Calu3 (cell line): ENCODE measurements at regions not wholly inside any gene's neighbourhood (a gene's known extent, or its start where the extent isn't known, plus 50 kb on each side); places are given as distances from the start of the nearest gene placed in this dataset.

Experiments used
- BruUV-seq: library from RNA; stranded (reverse); fragments of 400-500 nt; replicated peaks from 2 replicates; lab custom pipeline; 2021; lab: Mats Ljungman, UMichigan
- CTCF ChIA-PET: fragments of 300-600 bp; sonication (Branson Sonifier 250); formaldehyde crosslinking; loops from one replicate; lab custom pipeline; 2022; ENCODE audit warnings: antibody characterized with exemption; lab: Charles Lee
- DNase-seq: peaks from one replicate; pipeline ENCODE4 v3.0.0; 2022
- H3K27ac Mint-ChIP-seq: one replicate; pipeline ENCODE4 v1.8.0; 2022; ENCODE audit warnings: mixed read lengths; ENCODE audit not compliant: unreplicated experiment
- H3K27me3 Mint-ChIP-seq: one replicate; pipeline ENCODE4 v1.8.0; 2022; ENCODE audit warnings: mixed read lengths; ENCODE audit not compliant: unreplicated experiment
- H3K36me3 Mint-ChIP-seq: one replicate; pipeline ENCODE4 v1.8.0; 2022; ENCODE audit warnings: mild to moderate bottlenecking, moderate library complexity, mixed read lengths; ENCODE audit not compliant: insufficient read depth, unreplicated experiment
- H3K4me1 Mint-ChIP-seq: one replicate; pipeline ENCODE4 v1.8.0; 2022; ENCODE audit warnings: mild to moderate bottlenecking, low read depth, mixed read lengths; ENCODE audit not compliant: unreplicated experiment
- H3K4me3 Mint-ChIP-seq: one replicate; pipeline ENCODE4 v1.8.0; 2022; ENCODE audit warnings: mild to moderate bottlenecking, low read depth, moderate library complexity, mixed read lengths; ENCODE audit not compliant: unreplicated experiment
- H3K9me3 Mint-ChIP-seq: one replicate; pipeline ENCODE4 v1.8.0; 2022; ENCODE audit warnings: low read depth, mixed read lengths; ENCODE audit not compliant: unreplicated experiment
- CTCF ChIP-seq: fragments of 200-600 bp; IDR thresholded peaks from one replicate; pipeline ENCODE4 v1.8.0; 2022; ENCODE audit warnings: antibody characterized with exemption; ENCODE audit not compliant: unreplicated experiment
- intact Hi-C: fragments of 100-400 bp; cut with micrococcal nuclease; formaldehyde crosslinking; loops from one replicate; pipeline ENCODE4 v1.10.0; 2022; ENCODE audit not compliant: unreplicated experiment

- no peak for DNase-seq
- CTCF ChIA-PET: no interaction called here
- Mint-ChIP-seq H3K36me3 (no peaks in the 10 kb centered on the region), H3K27me3 (no peaks in the 10 kb centered on the region), H3K9me3 (peaks cover 9% of the 10 kb centered on the region), H3K27ac (no peak overlapping the region), H3K4me1 (peaks cover 29% of the 10 kb centered on the region), H3K4me3 (no peak overlapping the region)
- TF ChIP-seq CTCF: peak; percentile 40
- intact Hi-C loops: no loop called here
- BruUV-seq: no TSS peak
These were observed 128.1 kb upstream of the SPON1 start for GRCh38 chr11:13834463-13834862.

GRCh38 chr11:13836666-13837065 lies 125.9 kb upstream of the SPON1 start:
- H3K27ac Mint-ChIP-seq: no peak overlapping the region
- no peak for TF ChIP-seq CTCF
- H3K9me3 Mint-ChIP-seq: peaks cover 2% of the 10 kb centered on the region
- no peaks in the 10 kb centered on the region for H3K36me3 Mint-ChIP-seq
- H3K4me1 Mint-ChIP-seq: peaks cover 29% of the 10 kb centered on the region
- intact Hi-C loops: no loop called here
- CTCF ChIA-PET: no interaction called here
- H3K4me3 Mint-ChIP-seq: no peak overlapping the region
- no peak for DNase-seq
- H3K27me3 Mint-ChIP-seq: no peaks in the 10 kb centered on the region
- BruUV-seq: no TSS peak

- Mint-ChIP-seq H3K27me3 (no peaks in the 10 kb centered on the region), H3K4me3 (peak overlapping the region; percentile 18), H3K9me3 (peaks cover 2% of the 10 kb centered on the region), H3K36me3 (no peaks in the 10 kb centered on the region), H3K27ac (peak overlapping the region; percentile 47), H3K4me1 (peaks cover 29% of the 10 kb centered on the region)
- intact Hi-C loops: no loop called here
- CTCF ChIA-PET: interaction anchor here (0.7 kb wide), 1 partner anchor 88 kb away, joined by 3 read pairs; no protein-coding TSS in a partner anchor
- BruUV-seq: no TSS peak
- TF ChIP-seq CTCF: no peak
- peak; percentile 18 for DNase-seq
These were observed 125.2 kb upstream of the SPON1 start for GRCh38 chr11:13837286-13837685.

- H3K27ac Mint-ChIP-seq: no peak overlapping the region
- peaks cover 26% of the 10 kb centered on the region for H3K4me1 Mint-ChIP-seq
- no TSS peak for BruUV-seq
- no peak for TF ChIP-seq CTCF
- H3K27me3 Mint-ChIP-seq: no peaks in the 10 kb centered on the region
- no peaks in the 10 kb centered on the region for H3K9me3 Mint-ChIP-seq
- CTCF ChIA-PET: no interaction called here
- intact Hi-C loops: no loop called here
- no peak for DNase-seq
- no peaks in the 10 kb centered on the region for H3K36me3 Mint-ChIP-seq
- H3K4me3 Mint-ChIP-seq: no peak overlapping the region
These were observed 121.1 kb upstream of the SPON1 start for GRCh38 chr11:13841393-13841792.
